Skeletal muscle cell (primary cell): ENCODE measurements at regions not wholly inside any gene's neighbourhood (a gene's known extent, or its start where the extent isn't known, plus 50 kb on each side); places are given as distances from the start of the nearest gene placed in this dataset.
A peak's percentile ranks its signal among the peaks of the same experiment; 100 is the strongest.

Source experiments
- DNase-seq: peaks from one replicate; pipeline ENCODE4 v3.0.0-alpha.2; 2010; ENCODE audit warnings: low read depth
- H3K4me3 ChIP-seq: 2 replicates; pipeline ENCODE4 v1.5.1; 2011; ENCODE audit warnings: low read depth, mild to moderate bottlenecking, control low read depth, low read length, moderate library complexity

GRCh38 chr14:65794674-65795279 is 382.2 kb downstream of the FUT8 start:
- no peak overlapping the region for H3K4me3 ChIP-seq

GRCh38 chr14:65798216-65798615 is 385.7 kb downstream of the FUT8 start:
- DNase-seq = no peak
- H3K4me3 ChIP-seq = no peak overlapping the region

More at GRCh38 chr14:65794674-65795279, 382.2 kb downstream of the FUT8 start:
- no peak for DNase-seq

GRCh38 chr14:65800694-65801093 is 388.2 kb downstream of the FUT8 start:
- H3K4me3 ChIP-seq = no peak overlapping the region
- no peak for DNase-seq

- DNase-seq = no peak
Measured at GRCh38 chr14:65802196-65802595, 389.7 kb downstream of the FUT8 start.

GRCh38 chr14:65803885-65804284 is 391.4 kb downstream of the FUT8 start:
- no peak for DNase-seq
- H3K4me3 ChIP-seq = no peak overlapping the region

More at GRCh38 chr14:65802196-65802595, 389.7 kb downstream of the FUT8 start:
- no peak overlapping the region for H3K4me3 ChIP-seq

GRCh38 chr14:65804439-65805112 is 392.0 kb downstream of the FUT8 start:
- DNase-seq = no peak

GRCh38 chr14:65805113-65805473 is 392.6 kb downstream of the FUT8 start:
- DNase-seq = no peak
- H3K4me3 ChIP-seq = no peak overlapping the region

More at GRCh38 chr14:65804439-65805112, 392.0 kb downstream of the FUT8 start:
- no peak overlapping the region for H3K4me3 ChIP-seq

- no peak for DNase-seq
- no peak overlapping the region for H3K4me3 ChIP-seq
Measured at GRCh38 chr14:65808390-65808789, 395.9 kb downstream of the FUT8 start.

- H3K4me3 ChIP-seq = no peak overlapping the region
- DNase-seq = no peak
Measured at GRCh38 chr14:65810322-65810721, 397.8 kb downstream of the FUT8 start.

- no peak for DNase-seq
- no peak overlapping the region for H3K4me3 ChIP-seq
Measured at GRCh38 chr14:65813760-65814384, 401.3 kb downstream of the FUT8 start.

- DNase-seq = no peak
Measured at GRCh38 chr14:65815127-65815526, 402.6 kb downstream of the FUT8 start.

GRCh38 chr14:65817011-65817410 is 404.5 kb downstream of the FUT8 start:
- H3K4me3 ChIP-seq = no peak overlapping the region
- no peak for DNase-seq

More at GRCh38 chr14:65815127-65815526, 402.6 kb downstream of the FUT8 start:
- H3K4me3 ChIP-seq = no peak overlapping the region

GRCh38 chr14:65819569-65819968 is 407.0 kb downstream of the FUT8 start:
- no peak overlapping the region for H3K4me3 ChIP-seq
- no peak for DNase-seq

- DNase-seq = no peak
- no peak overlapping the region for H3K4me3 ChIP-seq
Measured at GRCh38 chr14:65821224-65821753, 408.8 kb downstream of the FUT8 start.

- no peak overlapping the region for H3K4me3 ChIP-seq
- peak; percentile 22 for DNase-seq
Measured at GRCh38 chr14:65824285-65824977, 411.9 kb downstream of the FUT8 start.

GRCh38 chr14:65824978-65825299 is 412.4 kb downstream of the FUT8 start:
- DNase-seq = no peak
- no peak overlapping the region for H3K4me3 ChIP-seq

GRCh38 chr14:65826946-65827345 is 414.4 kb downstream of the FUT8 start:
- H3K4me3 ChIP-seq = no peak overlapping the region
- DNase-seq = no peak

- no peak overlapping the region for H3K4me3 ChIP-seq
Measured at GRCh38 chr14:65827520-65827919, 415.0 kb downstream of the FUT8 start.

GRCh38 chr14:65828396-65828795 is 415.9 kb downstream of the FUT8 start:
- no peak overlapping the region for H3K4me3 ChIP-seq
- no peak for DNase-seq

More at GRCh38 chr14:65827520-65827919, 415.0 kb downstream of the FUT8 start:
- no peak for DNase-seq
